ENCODE measurements at regions not wholly inside any gene's neighbourhood (a gene's known extent, or its start where the extent isn't known, plus 50 kb on each side); places are given as distances from the start of the nearest gene placed in this dataset.
"Not testable (repeated sequence)": the region's sequence is repeated elsewhere in the genome, so short reads cannot be mapped to it uniquely, and the experiment has no call there.

- no peak for DNase-seq
- peak overlapping the region; percentile 4 for H3K27ac Mint-ChIP-seq
- H3K4me1 Mint-ChIP-seq: peaks cover 48% of the 10 kb centered on the region
- H3K27me3 Mint-ChIP-seq: no peaks in the 10 kb centered on the region
- CTCF ChIA-PET: interaction anchor here (0.6 kb wide), 1 partner anchor 915 kb away, joined by 3 read pairs; no protein-coding TSS in a partner anchor
- H3K9me3 Mint-ChIP-seq (ENCODE audit: low read depth): no peaks in the 10 kb centered on the region
- H3K36me3 Mint-ChIP-seq: peaks cover 36% of the 10 kb centered on the region
- no peak for ATAC-seq
- H3K4me3 Mint-ChIP-seq: no peak overlapping the region
Observed at GRCh38 chr16:29117631-29118030, 132.8 kb downstream of the LAT start.

- H3K9me3 Mint-ChIP-seq (ENCODE audit: low read depth): no peaks in the 10 kb centered on the region
- CTCF ChIA-PET: interaction anchor here (1.2 kb wide), 1 partner anchor 915 kb away, joined by 3 read pairs; no protein-coding TSS in a partner anchor
- H3K27ac Mint-ChIP-seq: no peak overlapping the region
- no peak overlapping the region for H3K4me3 Mint-ChIP-seq
- ATAC-seq (no peak), DNase-seq (no peak)
- no peaks in the 10 kb centered on the region for H3K27me3 Mint-ChIP-seq
- H3K4me1 Mint-ChIP-seq: peaks cover 55% of the 10 kb centered on the region
- H3K36me3 Mint-ChIP-seq: peaks cover 38% of the 10 kb centered on the region
Observed at GRCh38 chr16:29116980-29117379, 132.1 kb downstream of the LAT start.

GRCh38 chr16:29116207-29116606 lies 131.4 kb downstream of the LAT start:
- DNase-seq; H3K4me3 Mint-ChIP-seq; H3K27me3 Mint-ChIP-seq; H3K9me3 Mint-ChIP-seq (ENCODE audit: low read depth); ATAC-seq: not testable (repeated sequence)
- H3K36me3 Mint-ChIP-seq: peaks cover 38% of the 10 kb centered on the region
- CTCF ChIA-PET: interaction anchor here (1.2 kb wide), 1 partner anchor 916 kb away, joined by 3 read pairs; no protein-coding TSS in a partner anchor
- peak overlapping the region; percentile 65 for H3K27ac Mint-ChIP-seq
- H3K4me1 Mint-ChIP-seq: peaks cover 63% of the 10 kb centered on the region

- H3K27me3 Mint-ChIP-seq; H3K4me3 Mint-ChIP-seq; H3K9me3 Mint-ChIP-seq (ENCODE audit: low read depth); DNase-seq: not testable (repeated sequence)
- Mint-ChIP-seq H3K4me1 (peaks cover 67% of the 10 kb centered on the region), H3K27ac (peak overlapping the region; percentile 65), H3K36me3 (peaks cover 42% of the 10 kb centered on the region)
- peak; percentile 29 for ATAC-seq
- CTCF ChIA-PET: interaction anchor here (1.2 kb wide), 1 partner anchor 916 kb away, joined by 3 read pairs; no protein-coding TSS in a partner anchor
Observed at GRCh38 chr16:29115802-29116141, 130.9 kb downstream of the LAT start.

- H3K36me3 Mint-ChIP-seq: peaks cover 45% of the 10 kb centered on the region
- H3K9me3 Mint-ChIP-seq (ENCODE audit: low read depth); H3K4me3 Mint-ChIP-seq; CTCF ChIA-PET; H3K27me3 Mint-ChIP-seq: not testable (repeated sequence)
- DNase-seq: peak; percentile 68
- peaks cover 73% of the 10 kb centered on the region for H3K4me1 Mint-ChIP-seq
- H3K27ac Mint-ChIP-seq: peak overlapping the region; percentile 82
- peak; percentile 38 for ATAC-seq
Observed at GRCh38 chr16:29114989-29115801, 130.3 kb downstream of the LAT start.

GRCh38 chr16:29114574-29114973 lies 129.7 kb downstream of the LAT start:
- H3K36me3 Mint-ChIP-seq: peaks cover 47% of the 10 kb centered on the region
- ATAC-seq: no peak
- no peak for DNase-seq
- CTCF ChIA-PET: no interaction called here
- H3K9me3 Mint-ChIP-seq (ENCODE audit: low read depth): no peaks in the 10 kb centered on the region
- H3K27ac Mint-ChIP-seq: peak overlapping the region; percentile 82
- no peak overlapping the region for H3K4me3 Mint-ChIP-seq
- H3K27me3 Mint-ChIP-seq: no peaks in the 10 kb centered on the region
- H3K4me1 Mint-ChIP-seq: peaks cover 77% of the 10 kb centered on the region

- H3K9me3 Mint-ChIP-seq (ENCODE audit: low read depth); H3K27me3 Mint-ChIP-seq; H3K4me3 Mint-ChIP-seq; CTCF ChIA-PET: not testable (repeated sequence)
- Mint-ChIP-seq H3K36me3 (peaks cover 47% of the 10 kb centered on the region), H3K4me1 (peaks cover 74% of the 10 kb centered on the region), H3K27ac (peak overlapping the region; percentile 83)
- DNase-seq: peak; percentile 72
- ATAC-seq: peak; percentile 76
Observed at GRCh38 chr16:29113446-29113845, 128.6 kb downstream of the LAT start.

- peaks cover 69% of the 10 kb centered on the region for H3K4me1 Mint-ChIP-seq
- H3K27me3 Mint-ChIP-seq: no peaks in the 10 kb centered on the region
- no peaks in the 10 kb centered on the region for H3K9me3 Mint-ChIP-seq (ENCODE audit: low read depth)
- peak overlapping the region; percentile 83 for H3K27ac Mint-ChIP-seq
- no peak for DNase-seq
- H3K4me3 Mint-ChIP-seq: no peak overlapping the region
- H3K36me3 Mint-ChIP-seq: peaks cover 45% of the 10 kb centered on the region
- ATAC-seq: peak; percentile 11
- CTCF ChIA-PET: no interaction called here
Observed at GRCh38 chr16:29112755-29113347, 128.0 kb downstream of the LAT start.

- CTCF ChIA-PET; H3K9me3 Mint-ChIP-seq (ENCODE audit: low read depth); H3K4me3 Mint-ChIP-seq; H3K27me3 Mint-ChIP-seq: not testable (repeated sequence)
- Mint-ChIP-seq H3K4me1 (peaks cover 68% of the 10 kb centered on the region), H3K36me3 (peaks cover 42% of the 10 kb centered on the region), H3K27ac (peak overlapping the region; percentile 83)
- DNase-seq (peak; percentile 60), ATAC-seq (peak; percentile 2)
Observed at GRCh38 chr16:29111901-29112680, 127.2 kb downstream of the LAT start.

- ATAC-seq: no peak
- Mint-ChIP-seq H3K27ac (peak overlapping the region; percentile 83), H3K9me3 (ENCODE audit: low read depth) (no peaks in the 10 kb centered on the region), H3K36me3 (peaks cover 37% of the 10 kb centered on the region), H3K27me3 (no peaks in the 10 kb centered on the region), H3K4me3 (no peak overlapping the region), H3K4me1 (peaks cover 66% of the 10 kb centered on the region)
- no peak for DNase-seq
- CTCF ChIA-PET: no interaction called here
Observed at GRCh38 chr16:29111421-29111820, 126.6 kb downstream of the LAT start.

- H3K27me3 Mint-ChIP-seq; CTCF ChIA-PET; H3K4me3 Mint-ChIP-seq; H3K9me3 Mint-ChIP-seq (ENCODE audit: low read depth); DNase-seq; H3K27ac Mint-ChIP-seq; ATAC-seq: not testable (repeated sequence)
- Mint-ChIP-seq H3K4me1 (peaks cover 39% of the 10 kb centered on the region), H3K36me3 (peaks cover 25% of the 10 kb centered on the region)
Observed at GRCh38 chr16:29108625-29109169, 123.8 kb downstream of the LAT start.

- no peak overlapping the region for H3K27ac Mint-ChIP-seq
- DNase-seq (no peak), ATAC-seq (no peak)
- H3K27me3 Mint-ChIP-seq: no peaks in the 10 kb centered on the region
- H3K4me3 Mint-ChIP-seq: no peak overlapping the region
- peaks cover 18% of the 10 kb centered on the region for H3K36me3 Mint-ChIP-seq
- H3K9me3 Mint-ChIP-seq (ENCODE audit: low read depth): no peaks in the 10 kb centered on the region
- peaks cover 25% of the 10 kb centered on the region for H3K4me1 Mint-ChIP-seq
- CTCF ChIA-PET: no interaction called here
Observed at GRCh38 chr16:29107299-29107698, 122.4 kb downstream of the LAT start.

GRCh38 chr16:29106259-29106908 lies 121.5 kb downstream of the LAT start:
- H3K9me3 Mint-ChIP-seq (ENCODE audit: low read depth); H3K27me3 Mint-ChIP-seq; DNase-seq; H3K4me3 Mint-ChIP-seq; H3K27ac Mint-ChIP-seq; ATAC-seq; CTCF ChIA-PET: not testable (repeated sequence)
- Mint-ChIP-seq H3K36me3 (peaks cover 18% of the 10 kb centered on the region), H3K4me1 (peaks cover 16% of the 10 kb centered on the region)

Data from activated CD8-positive, alpha-beta memory T cell treated with anti-CD3 and anti-CD28 coated beads, Interleukin-2, amount 10 ng/mL, durations not matched to agents 7 days and 5 days (primary cell).